Dendritic cell treated with granulocyte-macrophage colony-stimulating factor and Interleukin-4, amounts not matched to agents 40 ng/mL and 50 ng/mL, for 4 days (primary cell): ENCODE measurements at regions not wholly inside any gene's neighbourhood (a gene's known extent, or its start where the extent isn't known, plus 50 kb on each side); places are given as distances from the start of the nearest gene placed in this dataset.
"Not testable (repeated sequence)": the region's sequence is repeated elsewhere in the genome, so short reads cannot be mapped to it uniquely, and the experiment has no call there.

ENCODE experiments used
- H3K27ac Mint-ChIP-seq: one replicate; pipeline ENCODE4 v1.8.0; 2022; ENCODE audit warnings: mild to moderate bottlenecking, mixed read lengths
- H3K27me3 Mint-ChIP-seq: one replicate; pipeline ENCODE4 v1.8.0; 2022; ENCODE audit warnings: mild to moderate bottlenecking, mixed read lengths
- H3K36me3 Mint-ChIP-seq: one replicate; pipeline ENCODE4 v1.8.0; 2022; ENCODE audit warnings: low read depth, mixed read lengths
- H3K4me1 Mint-ChIP-seq: one replicate; pipeline ENCODE4 v1.8.0; 2022; ENCODE audit warnings: low read depth, mixed read lengths
- H3K4me3 Mint-ChIP-seq: one replicate; pipeline ENCODE4 v1.8.0; 2022; ENCODE audit warnings: mild to moderate bottlenecking, moderate library complexity, mixed read lengths
- H3K9me3 Mint-ChIP-seq: one replicate; pipeline ENCODE4 v1.8.0; 2022; ENCODE audit warnings: mixed read lengths
- intact Hi-C: fragments of 100-400 bp; cut with micrococcal nuclease; formaldehyde crosslinking; loops from one replicate; pipeline ENCODE4 v1.15.0; 2022

- intact Hi-C loops = no loop called here
- no peak overlapping the region for H3K4me3 Mint-ChIP-seq
- no peaks in the 10 kb centered on the region for H3K4me1 Mint-ChIP-seq
- no peaks in the 10 kb centered on the region for H3K27me3 Mint-ChIP-seq
- H3K9me3 Mint-ChIP-seq = no peaks in the 10 kb centered on the region
- H3K27ac Mint-ChIP-seq = no peak overlapping the region
- no peaks in the 10 kb centered on the region for H3K36me3 Mint-ChIP-seq
These were observed 110.9 kb downstream of the FAM161A start for GRCh38 chr2:61742955-61743354.

DNA sequence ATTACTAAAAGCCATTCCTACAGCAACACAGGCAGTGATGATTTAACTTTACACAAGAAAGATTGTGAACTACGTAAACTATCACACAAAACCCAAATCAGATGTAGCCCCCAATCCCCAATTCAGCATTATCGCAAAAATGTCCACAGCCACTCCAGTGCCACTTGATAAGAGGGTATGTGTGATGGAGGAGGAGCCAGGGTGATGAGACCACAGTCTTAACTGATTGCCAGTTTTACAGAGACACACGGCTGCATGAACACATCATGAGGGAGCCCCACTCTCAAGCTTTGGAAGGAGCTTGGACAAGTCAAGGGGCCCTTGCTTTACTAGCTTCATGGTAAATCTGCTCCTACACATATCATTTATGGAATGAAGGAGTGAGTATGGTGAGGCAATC lies 116.0 kb downstream of the FAM161A start:
- intact Hi-C loops = no loop called here
- no peaks in the 10 kb centered on the region for H3K4me1 Mint-ChIP-seq
- H3K4me3 Mint-ChIP-seq = no peak overlapping the region
- H3K9me3 Mint-ChIP-seq = no peaks in the 10 kb centered on the region
- H3K36me3 Mint-ChIP-seq = no peaks in the 10 kb centered on the region
- H3K27me3 Mint-ChIP-seq = peaks cover 3% of the 10 kb centered on the region
- no peak overlapping the region for H3K27ac Mint-ChIP-seq

DNA sequence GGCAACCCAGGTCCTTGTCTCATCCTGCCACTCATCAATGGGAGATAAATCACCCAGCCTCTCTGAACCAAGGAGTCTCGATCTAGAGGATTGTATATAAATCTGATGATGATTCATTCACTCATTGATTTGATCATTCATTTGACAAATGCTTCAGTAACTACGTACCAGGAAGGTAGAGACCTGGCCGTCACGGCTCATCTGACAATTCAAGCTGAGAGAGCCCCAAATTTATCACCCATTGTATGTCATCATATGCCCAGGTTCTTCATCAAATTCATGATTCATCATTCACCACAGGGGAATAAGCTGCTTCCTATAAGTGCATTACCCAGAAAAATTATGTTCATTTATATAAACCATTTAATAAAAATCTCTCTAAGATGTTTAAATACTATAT lies 116.9 kb downstream of the FAM161A start:
- no peaks in the 10 kb centered on the region for H3K36me3 Mint-ChIP-seq
- no peak overlapping the region for H3K4me3 Mint-ChIP-seq
- H3K9me3 Mint-ChIP-seq = no peaks in the 10 kb centered on the region

GRCh38 chr2:61733563-61733962 lies 120.3 kb downstream of the FAM161A start:
- no peaks in the 10 kb centered on the region for H3K9me3 Mint-ChIP-seq
- no peak overlapping the region for H3K27ac Mint-ChIP-seq
- no peaks in the 10 kb centered on the region for H3K36me3 Mint-ChIP-seq
- no peaks in the 10 kb centered on the region for H3K4me1 Mint-ChIP-seq
- H3K27me3 Mint-ChIP-seq = peaks cover 3% of the 10 kb centered on the region
- intact Hi-C loops = no loop called here
- H3K4me3 Mint-ChIP-seq = no peak overlapping the region

More for the DNA sequence above, 116.9 kb downstream of the FAM161A start:
- intact Hi-C loops = no loop called here
- Mint-ChIP-seq H3K4me1 (no peaks in the 10 kb centered on the region), H3K27ac (no peak overlapping the region), H3K27me3 (peaks cover 3% of the 10 kb centered on the region)

GRCh38 chr2:61732787-61733186 lies 121.1 kb downstream of the FAM161A start:
- intact Hi-C loops = no loop called here
- Mint-ChIP-seq H3K27me3 (peaks cover 3% of the 10 kb centered on the region), H3K36me3 (no peaks in the 10 kb centered on the region), H3K4me3 (no peak overlapping the region), H3K27ac (no peak overlapping the region), H3K9me3 (peaks cover 3% of the 10 kb centered on the region), H3K4me1 (no peaks in the 10 kb centered on the region)

DNA sequence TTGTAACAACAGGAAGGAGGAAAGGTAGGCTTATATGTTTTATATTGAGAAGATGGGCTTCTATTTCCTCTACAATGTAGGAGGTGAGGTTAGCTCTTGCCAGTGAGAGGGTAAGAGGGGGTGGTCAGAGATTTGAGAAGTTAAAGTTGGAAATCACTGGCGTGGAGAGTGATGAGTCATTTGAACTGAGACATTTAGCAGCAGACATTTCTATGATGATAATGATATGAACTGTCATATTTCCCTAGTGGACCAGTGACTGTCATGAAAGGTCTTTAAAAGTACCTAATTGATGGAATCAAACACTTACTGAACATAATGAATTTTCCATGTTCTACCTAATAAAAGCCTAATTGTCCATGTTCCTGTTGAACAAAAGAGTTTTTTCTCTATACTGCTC lies 126.1 kb downstream of the FAM161A start:
- no peak overlapping the region for H3K27ac Mint-ChIP-seq
- no peak overlapping the region for H3K4me3 Mint-ChIP-seq
- peaks cover 23% of the 10 kb centered on the region for H3K9me3 Mint-ChIP-seq
- H3K36me3 Mint-ChIP-seq = no peaks in the 10 kb centered on the region
- H3K27me3 Mint-ChIP-seq = no peaks in the 10 kb centered on the region
- intact Hi-C loops = no loop called here
- H3K4me1 Mint-ChIP-seq = peaks cover 5% of the 10 kb centered on the region

DNA sequence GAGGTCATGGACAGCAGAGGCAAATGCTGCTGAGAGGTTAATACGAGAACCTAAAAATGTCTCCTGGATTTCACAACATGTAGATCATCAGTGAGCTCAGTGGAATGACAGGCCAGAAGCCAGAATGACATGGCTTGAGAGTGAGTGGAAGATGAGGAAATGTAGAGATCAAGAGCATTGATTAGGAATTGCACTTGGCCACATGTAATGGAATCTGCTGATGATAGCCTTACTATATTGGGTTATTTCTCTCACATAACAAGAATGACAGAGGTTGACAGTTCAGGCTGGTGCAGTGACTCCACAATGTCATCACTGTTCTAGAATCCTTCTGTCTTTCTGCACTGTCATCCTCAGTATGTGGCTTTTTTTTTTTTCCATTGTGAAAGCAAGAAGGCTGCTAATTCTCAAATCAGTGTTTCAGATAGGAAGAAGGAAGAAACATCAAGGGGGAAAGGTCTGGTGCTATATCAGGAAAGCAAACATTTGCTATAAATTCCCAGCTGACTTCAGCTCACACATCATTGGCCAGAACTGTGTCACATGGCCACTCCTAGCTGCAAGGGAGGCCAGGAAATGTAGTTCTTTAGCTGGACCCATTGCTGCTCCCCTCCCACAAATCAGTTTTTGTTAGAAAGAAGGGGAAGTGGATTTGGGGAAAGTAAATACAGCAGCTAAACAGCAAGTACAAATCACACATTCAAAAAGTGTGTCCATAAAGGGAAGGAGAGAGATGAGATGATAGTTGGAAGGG lies 127.2 kb downstream of the FAM161A start:
- Mint-ChIP-seq H3K4me3 (no peak overlapping the region), H3K27ac (no peak overlapping the region), H3K36me3 (no peaks in the 10 kb centered on the region), H3K27me3 (no peaks in the 10 kb centered on the region), H3K4me1 (peaks cover 5% of the 10 kb centered on the region), H3K9me3 (peaks cover 23% of the 10 kb centered on the region)
- intact Hi-C loops = no loop called here

GRCh38 chr2:61723364-61723763 lies 130.5 kb downstream of the FAM161A start:
- H3K27me3 Mint-ChIP-seq, H3K4me1 Mint-ChIP-seq, H3K4me3 Mint-ChIP-seq, intact Hi-C loops, H3K27ac Mint-ChIP-seq, H3K36me3 Mint-ChIP-seq: not testable (repeated sequence)
- peaks cover 23% of the 10 kb centered on the region for H3K9me3 Mint-ChIP-seq

DNA sequence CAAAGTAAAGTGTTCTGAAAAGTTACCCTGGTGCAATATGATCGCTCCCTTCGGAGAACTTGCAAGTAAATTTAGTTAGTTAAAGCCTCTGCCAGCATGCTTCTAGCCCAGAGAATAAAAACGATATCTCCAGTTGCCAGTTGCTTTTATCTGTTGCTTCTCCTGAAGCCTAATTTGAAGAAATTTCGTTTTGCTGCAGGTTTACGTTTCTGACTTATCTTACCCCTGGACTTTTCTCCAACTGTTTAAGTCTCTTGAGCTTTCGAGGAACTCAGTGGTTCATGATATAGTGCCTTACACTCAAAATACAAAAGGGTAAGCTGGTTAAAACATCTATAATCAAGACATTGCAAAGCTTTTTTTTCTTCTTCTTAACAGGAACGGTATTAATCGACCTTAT lies 131.1 kb downstream of the FAM161A start:
- H3K27ac Mint-ChIP-seq = no peak overlapping the region
- peaks cover 5% of the 10 kb centered on the region for H3K4me1 Mint-ChIP-seq
- H3K9me3 Mint-ChIP-seq = peaks cover 21% of the 10 kb centered on the region
- no peak overlapping the region for H3K4me3 Mint-ChIP-seq
- no peaks in the 10 kb centered on the region for H3K36me3 Mint-ChIP-seq
- H3K27me3 Mint-ChIP-seq = no peaks in the 10 kb centered on the region
- intact Hi-C loops = no loop called here

DNA sequence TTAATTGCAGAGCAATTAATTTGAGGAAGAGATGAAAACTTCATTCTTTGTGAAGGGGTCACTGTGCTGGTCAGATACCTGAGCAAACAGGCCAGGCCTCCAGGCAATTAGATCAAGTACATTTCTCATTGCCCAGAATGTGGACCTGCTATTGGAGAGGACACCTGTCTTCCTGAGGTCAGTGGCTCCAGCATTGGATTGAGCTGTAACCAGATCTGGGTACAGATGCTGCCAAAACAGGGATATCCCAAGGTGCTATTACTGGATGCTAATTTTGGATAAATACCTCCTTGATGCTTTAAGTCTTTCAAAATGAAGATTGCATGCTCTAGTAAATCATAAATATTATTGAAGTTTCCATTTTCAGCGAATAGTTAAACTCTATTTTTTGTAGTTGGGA lies 131.5 kb downstream of the FAM161A start:
- H3K4me1 Mint-ChIP-seq = peaks cover under 1% of the 10 kb centered on the region
- no peak overlapping the region for H3K27ac Mint-ChIP-seq
- intact Hi-C loops = no loop called here
- H3K27me3 Mint-ChIP-seq = no peaks in the 10 kb centered on the region
- no peaks in the 10 kb centered on the region for H3K36me3 Mint-ChIP-seq
- peaks cover 16% of the 10 kb centered on the region for H3K9me3 Mint-ChIP-seq
- H3K4me3 Mint-ChIP-seq = no peak overlapping the region

DNA sequence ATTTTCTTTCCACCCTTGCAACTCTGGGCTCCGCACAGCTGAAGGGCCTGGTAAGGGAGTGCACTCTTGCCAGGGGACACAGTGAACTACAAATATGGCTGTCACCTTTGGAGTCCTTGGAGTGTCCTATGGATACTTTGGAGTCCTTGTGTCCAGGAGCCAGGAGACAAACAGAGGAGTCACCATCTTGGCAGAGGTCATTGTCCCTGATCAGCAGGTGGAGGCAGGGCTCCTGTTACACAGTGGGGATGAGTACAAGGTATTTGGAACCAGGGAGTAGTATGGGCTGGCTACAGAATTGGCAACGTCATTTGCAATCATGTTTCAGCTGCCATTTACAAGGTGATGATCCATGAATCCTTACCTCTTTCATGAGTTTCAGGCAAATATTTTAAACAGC lies 132.5 kb downstream of the FAM161A start:
- Mint-ChIP-seq H3K4me1 (no peaks in the 10 kb centered on the region), H3K9me3 (peaks cover 7% of the 10 kb centered on the region), H3K4me3 (no peak overlapping the region), H3K27me3 (no peaks in the 10 kb centered on the region), H3K36me3 (no peaks in the 10 kb centered on the region), H3K27ac (no peak overlapping the region)
- intact Hi-C loops = no loop called here

DNA sequence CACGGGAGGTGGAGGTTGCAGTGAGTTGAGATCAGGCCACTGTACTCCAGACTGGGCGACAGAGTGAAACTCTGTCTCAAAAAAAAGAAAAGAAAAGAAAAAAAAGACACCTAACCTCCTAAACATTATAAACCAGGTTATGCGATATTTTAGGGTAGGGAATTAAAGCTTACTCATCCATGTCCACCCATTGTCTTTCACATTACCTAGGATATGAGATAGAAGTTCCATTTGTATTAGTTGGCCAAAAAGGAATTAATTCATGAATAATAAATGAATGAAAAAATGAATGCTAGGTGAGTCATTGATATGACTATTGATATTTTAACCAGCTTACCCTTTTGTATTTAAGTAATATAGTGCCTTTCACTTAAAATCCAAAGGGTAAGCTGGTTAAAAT lies 132.9 kb downstream of the FAM161A start:
- intact Hi-C loops = no loop called here
- Mint-ChIP-seq H3K4me3 (no peak overlapping the region), H3K4me1 (no peaks in the 10 kb centered on the region), H3K36me3 (no peaks in the 10 kb centered on the region), H3K27me3 (no peaks in the 10 kb centered on the region), H3K9me3 (peaks cover 2% of the 10 kb centered on the region), H3K27ac (no peak overlapping the region)

GRCh38 chr2:61718965-61719364 lies 134.9 kb downstream of the FAM161A start:
- Mint-ChIP-seq H3K9me3 (no peaks in the 10 kb centered on the region), H3K27me3 (no peaks in the 10 kb centered on the region), H3K4me1 (no peaks in the 10 kb centered on the region), H3K27ac (no peak overlapping the region), H3K4me3 (no peak overlapping the region), H3K36me3 (no peaks in the 10 kb centered on the region)
- intact Hi-C loops = no loop called here

- no peaks in the 10 kb centered on the region for H3K9me3 Mint-ChIP-seq
- intact Hi-C loops = no loop called here
- no peak overlapping the region for H3K27ac Mint-ChIP-seq
- no peak overlapping the region for H3K4me3 Mint-ChIP-seq
- H3K27me3 Mint-ChIP-seq = peaks cover 1% of the 10 kb centered on the region
- H3K4me1 Mint-ChIP-seq = no peaks in the 10 kb centered on the region
- no peaks in the 10 kb centered on the region for H3K36me3 Mint-ChIP-seq
These were observed 138.4 kb downstream of the FAM161A start for GRCh38 chr2:61715506-61715905.

- intact Hi-C loops = no loop called here
- H3K27ac Mint-ChIP-seq = no peak overlapping the region
- peaks cover 1% of the 10 kb centered on the region for H3K27me3 Mint-ChIP-seq
- H3K4me1 Mint-ChIP-seq = no peaks in the 10 kb centered on the region
- no peaks in the 10 kb centered on the region for H3K36me3 Mint-ChIP-seq
- no peaks in the 10 kb centered on the region for H3K9me3 Mint-ChIP-seq
- no peak overlapping the region for H3K4me3 Mint-ChIP-seq
These were observed 139.7 kb downstream of the FAM161A start for GRCh38 chr2:61714210-61714609.
